ENCODE measurements at regions not wholly inside any gene's neighbourhood (a gene's known extent, or its start where the extent isn't known, plus 50 kb on each side); places are given as distances from the start of the nearest gene placed in this dataset.

GRCh38 chr1:87648323-87649119, 319.8 kb downstream of the LMO4 start:
- TF ChIP-seq, protein P1, sequence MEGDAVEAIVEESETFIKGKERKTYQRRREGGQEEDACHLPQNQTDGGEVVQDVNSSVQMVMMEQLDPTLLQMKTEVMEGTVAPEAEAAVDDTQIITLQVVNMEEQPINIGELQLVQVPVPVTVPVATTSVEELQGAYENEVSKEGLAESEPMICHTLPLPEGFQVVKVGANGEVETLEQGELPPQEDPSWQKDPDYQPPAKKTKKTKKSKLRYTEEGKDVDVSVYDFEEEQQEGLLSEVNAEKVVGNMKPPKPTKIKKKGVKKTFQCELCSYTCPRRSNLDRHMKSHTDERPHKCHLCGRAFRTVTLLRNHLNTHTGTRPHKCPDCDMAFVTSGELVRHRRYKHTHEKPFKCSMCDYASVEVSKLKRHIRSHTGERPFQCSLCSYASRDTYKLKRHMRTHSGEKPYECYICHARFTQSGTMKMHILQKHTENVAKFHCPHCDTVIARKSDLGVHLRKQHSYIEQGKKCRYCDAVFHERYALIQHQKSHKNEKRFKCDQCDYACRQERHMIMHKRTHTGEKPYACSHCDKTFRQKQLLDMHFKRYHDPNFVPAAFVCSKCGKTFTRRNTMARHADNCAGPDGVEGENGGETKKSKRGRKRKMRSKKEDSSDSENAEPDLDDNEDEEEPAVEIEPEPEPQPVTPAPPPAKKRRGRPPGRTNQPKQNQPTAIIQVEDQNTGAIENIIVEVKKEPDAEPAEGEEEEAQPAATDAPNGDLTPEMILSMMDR (IDR thresholded peaks at IDR 0.05): no peak
- no peak for TF ChIP-seq EP300 (IDR thresholded peaks at IDR 0.05)

All from suprapubic skin (tissue), 3 donors.